CD14-positive monocyte (primary cell): ENCODE measurements at regions not wholly inside any gene's neighbourhood (a gene's known extent, or its start where the extent isn't known, plus 50 kb on each side); places are given as distances from the start of the nearest gene placed in this dataset.
"Not testable (repeated sequence)": the region's sequence is repeated elsewhere in the genome, so short reads cannot be mapped to it uniquely, and the experiment has no call there.

Experiments used
- DNase-seq, 3 donors: peaks; one replicate each; pipeline ENCODE4 v3.0.0-alpha.2; 2011 to 2022
- H2AFZ ChIP-seq: 2 replicates; pipeline ENCODE4 v1.6.0; 2012; ENCODE audit warnings: mild to moderate bottlenecking, low read depth, low read length, inconsistent platforms; ENCODE audit not compliant: insufficient read depth, poor library complexity, severe bottlenecking
- H3K27ac ChIP-seq, 2 donors: 1 replicate in 1 of 2; 2 replicates in 1 of 2; pipeline ENCODE4 v1.5.1; 2012 to 2013; ENCODE audit warnings: low read length in 2 of 2, control low read depth in 1 of 2, inconsistent platforms in 1 of 2, low read depth in 1 of 2, mild to moderate bottlenecking in 1 of 2
- H3K27me3 ChIP-seq, 2 donors: one replicate each; pipeline versions ENCODE4 v1.6.0 to v1.6.1; 2011 to 2013; ENCODE audit warnings: low read length in 2 of 2; ENCODE audit not compliant: control insufficient read depth in 2 of 2, insufficient read depth in 2 of 2
- H3K36me3 ChIP-seq, 2 donors: replicated peaks in 1 of 2; 1 replicate in 1 of 2; 2 replicates in 1 of 2; pipeline versions ENCODE4 v1.5.1 to v1.6.1; 2012 to 2013; ENCODE audit warnings: low read length in 2 of 2, control low read depth in 1 of 2, inconsistent platforms in 1 of 2, mild to moderate bottlenecking in 1 of 2; ENCODE audit not compliant: insufficient read depth in 2 of 2, control insufficient read depth in 1 of 2
- H3K4me1 ChIP-seq, 2 donors: 1 replicate in 1 of 2; 2 replicates in 1 of 2; pipeline versions ENCODE4 v1.5.1 to v1.6.1; 2012 to 2013; ENCODE audit warnings: low read length in 2 of 2, control low read depth in 1 of 2, inconsistent platforms in 1 of 2, mild to moderate bottlenecking in 1 of 2, moderate library complexity in 1 of 2; ENCODE audit not compliant: insufficient read depth in 2 of 2, control insufficient read depth in 1 of 2
- H3K4me2 ChIP-seq: replicated peaks from 2 replicates; pipeline ENCODE3; 2012; ENCODE audit warnings: low read length, moderate library complexity, mild to moderate bottlenecking; ENCODE audit not compliant: poor library complexity, severe bottlenecking; ENCODE audit errors: extremely low read depth
- H3K4me3 ChIP-seq, 3 experiments: fragments of 200-600 bp in 1 of 3; sonication (generic) in 1 of 3; replicated peaks in 1 of 3; 1 replicate in 2 of 3; 2 replicates in 1 of 3; pipeline ENCODE4 v1.5.1; 2011 to 2013; ENCODE audit warnings: low read length in 3 of 3, mild to moderate bottlenecking in 3 of 3, control low read depth in 2 of 3, low read depth in 2 of 3, inconsistent platforms in 1 of 3, moderate library complexity in 1 of 3
- H3K79me2 ChIP-seq: 2 replicates; pipeline ENCODE4 v1.6.0; 2012; ENCODE audit warnings: mild to moderate bottlenecking, control low read depth, inconsistent platforms, low read length, moderate library complexity; ENCODE audit not compliant: insufficient read depth
- H3K9ac ChIP-seq: 2 replicates; pipeline ENCODE4 v1.6.0; 2017; ENCODE audit warnings: low read length, mild to moderate bottlenecking; ENCODE audit not compliant: insufficient read depth, poor library complexity, severe bottlenecking
- H3K9me3 ChIP-seq, 2 donors: replicated peaks in 1 of 2; 1 replicate in 1 of 2; 2 replicates in 1 of 2; pipeline versions ENCODE4 v1.5.1 to v1.6.1; 2012 to 2013; ENCODE audit warnings: low read length in 2 of 2, control low read depth in 1 of 2; ENCODE audit not compliant: control insufficient read depth in 1 of 2, insufficient read depth in 1 of 2
- H4K20me1 ChIP-seq: 2 replicates; pipeline ENCODE4 v1.6.0; 2012; ENCODE audit warnings: mild to moderate bottlenecking, low read length, control low read depth, moderate library complexity; ENCODE audit not compliant: insufficient read depth
- H3K27ac Mint-ChIP-seq, 7 donors: one replicate each; pipeline ENCODE4 v1.8.0; 2020; ENCODE audit warnings: mild to moderate bottlenecking in 7 of 7, mixed read lengths in 7 of 7, moderate library complexity in 6 of 7, inconsistent platforms in 2 of 7
- H3K27me3 Mint-ChIP-seq, 3 donors: one replicate each; pipeline ENCODE4 v1.8.0; 2021 to 2022; ENCODE audit warnings: low read depth in 3 of 3, mild to moderate bottlenecking in 3 of 3, mixed read lengths in 3 of 3, moderate library complexity in 3 of 3, inconsistent platforms in 1 of 3
- H3K36me3 Mint-ChIP-seq, 2 donors: one replicate each; pipeline ENCODE4 v1.8.0; 2020; ENCODE audit warnings: mixed read lengths in 2 of 2, inconsistent platforms in 1 of 2, mild to moderate bottlenecking in 1 of 2
- H3K4me1 Mint-ChIP-seq: one replicate; pipeline ENCODE4 v1.8.0; 2020; ENCODE audit warnings: mild to moderate bottlenecking, mixed read lengths
- H3K4me3 Mint-ChIP-seq, 2 donors: one replicate each; pipeline ENCODE4 v1.8.0; 2020; ENCODE audit warnings: mild to moderate bottlenecking in 2 of 2, mixed read lengths in 2 of 2, moderate library complexity in 1 of 2
- H3K9me3 Mint-ChIP-seq, 7 donors: one replicate each; pipeline ENCODE4 v1.8.0; 2020 to 2022; ENCODE audit warnings: mixed read lengths in 7 of 7, mild to moderate bottlenecking in 6 of 7, moderate library complexity in 6 of 7, inconsistent platforms in 2 of 7
- WGBS: methylation state at CpG from one replicate; pipeline ENCODE4 v1.1.5; 2013; ENCODE audit warnings: missing lambda C conversion rate; ENCODE audit not compliant: insufficient coverage; 5-methylcytosine and 5-hydroxymethylcytosine counted together
- intact Hi-C, 2 donors: fragments of 100-400 bp; cut with micrococcal nuclease; formaldehyde crosslinking; loops; one replicate each; pipeline versions ENCODE4 v1.15.0 to v1.15.1; 2023
- TF ChIP-seq, protein P1 (sequence below): fragments of 200-600 bp; IDR thresholded peaks from one replicate; pipeline ENCODE4 v1.8.0; 2022; ENCODE audit warnings: antibody characterized with exemption, mild to moderate bottlenecking

DNA sequence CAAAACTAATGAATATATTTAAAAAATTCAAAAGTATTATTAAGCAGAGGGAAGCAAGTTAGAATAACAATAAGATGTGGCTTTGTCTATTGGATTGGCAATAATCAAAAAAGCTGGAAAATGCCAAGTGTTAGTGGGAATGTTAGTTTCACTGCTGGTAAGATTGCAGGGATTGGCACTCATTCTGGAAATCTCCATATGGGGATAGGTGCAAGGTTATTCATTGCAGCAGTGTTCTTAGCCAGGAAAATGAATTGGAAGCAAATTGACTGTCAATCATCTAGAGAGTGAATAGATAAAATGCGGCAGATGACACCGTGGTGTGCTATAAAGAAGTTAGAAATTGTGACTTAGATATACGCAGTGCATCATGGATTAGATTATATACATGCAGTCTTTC lies 1615.5 kb upstream of the PCDH7 start:
- DNase-seq = no peak
- no peaks in the 10 kb centered on the region for H3K4me1 ChIP-seq
- no peaks in the 10 kb centered on the region for H3K79me2 ChIP-seq
- TF ChIP-seq, protein P1, sequence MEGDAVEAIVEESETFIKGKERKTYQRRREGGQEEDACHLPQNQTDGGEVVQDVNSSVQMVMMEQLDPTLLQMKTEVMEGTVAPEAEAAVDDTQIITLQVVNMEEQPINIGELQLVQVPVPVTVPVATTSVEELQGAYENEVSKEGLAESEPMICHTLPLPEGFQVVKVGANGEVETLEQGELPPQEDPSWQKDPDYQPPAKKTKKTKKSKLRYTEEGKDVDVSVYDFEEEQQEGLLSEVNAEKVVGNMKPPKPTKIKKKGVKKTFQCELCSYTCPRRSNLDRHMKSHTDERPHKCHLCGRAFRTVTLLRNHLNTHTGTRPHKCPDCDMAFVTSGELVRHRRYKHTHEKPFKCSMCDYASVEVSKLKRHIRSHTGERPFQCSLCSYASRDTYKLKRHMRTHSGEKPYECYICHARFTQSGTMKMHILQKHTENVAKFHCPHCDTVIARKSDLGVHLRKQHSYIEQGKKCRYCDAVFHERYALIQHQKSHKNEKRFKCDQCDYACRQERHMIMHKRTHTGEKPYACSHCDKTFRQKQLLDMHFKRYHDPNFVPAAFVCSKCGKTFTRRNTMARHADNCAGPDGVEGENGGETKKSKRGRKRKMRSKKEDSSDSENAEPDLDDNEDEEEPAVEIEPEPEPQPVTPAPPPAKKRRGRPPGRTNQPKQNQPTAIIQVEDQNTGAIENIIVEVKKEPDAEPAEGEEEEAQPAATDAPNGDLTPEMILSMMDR = no peak
- H3K27ac Mint-ChIP-seq = no peak overlapping the region
- no peaks in the 10 kb centered on the region for H3K36me3 ChIP-seq
- no peaks in the 10 kb centered on the region for H3K36me3 Mint-ChIP-seq
- intact Hi-C loops = no loop called here
- WGBS = no CpG with 5 or more reads among the region's 3 CpGs
- H3K4me2 ChIP-seq = no peak overlapping the region
- H2AFZ ChIP-seq = no peak overlapping the region
- H3K9me3 ChIP-seq = no peaks in the 10 kb centered on the region
- H3K27me3 ChIP-seq = no peaks in the 10 kb centered on the region
- peaks cover 0 to 5% (median 0%) of the 10 kb centered on the region in 7 donors for H3K9me3 Mint-ChIP-seq
- no peaks in the 10 kb centered on the region for H3K27me3 Mint-ChIP-seq
- H3K27ac ChIP-seq = no peak overlapping the region
- H3K4me3 Mint-ChIP-seq = no peak overlapping the region
- H4K20me1 ChIP-seq = no peaks in the 10 kb centered on the region
- H3K4me3 ChIP-seq = no peak overlapping the region
- no peaks in the 10 kb centered on the region for H3K4me1 Mint-ChIP-seq
- H3K9ac ChIP-seq = no peak overlapping the region

DNA sequence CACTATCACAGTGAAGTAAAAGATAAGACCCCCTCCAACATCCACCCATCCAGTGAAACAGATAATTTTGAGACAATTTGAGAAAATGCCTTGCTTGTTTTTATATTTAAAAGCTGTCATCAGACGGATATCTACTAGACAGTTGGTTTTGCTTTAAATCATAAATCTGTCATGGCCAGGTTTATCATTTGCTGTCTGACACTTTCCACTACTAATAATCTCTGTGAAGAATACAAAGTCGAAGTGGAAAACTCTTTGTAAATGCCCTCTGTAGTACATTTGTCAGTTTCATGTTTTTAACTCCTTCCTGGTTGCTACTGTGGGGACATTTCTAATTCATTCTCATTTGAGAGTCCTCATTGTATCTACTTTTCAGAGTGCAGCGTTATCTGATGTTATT lies 1606.2 kb upstream of the PCDH7 start:
- TF ChIP-seq, protein P1 = no peak
- Histone ChIP-seq H3K36me3 (no peaks in the 10 kb centered on the region), H3K4me2 (no peak overlapping the region), H3K9ac (no peak overlapping the region), H4K20me1 (no peaks in the 10 kb centered on the region), H3K27ac (no peak overlapping the region), H3K4me1 (no peaks in the 10 kb centered on the region), H3K9me3 (no peaks in the 10 kb centered on the region), H2AFZ (no peak overlapping the region), H3K79me2 (no peaks in the 10 kb centered on the region), H3K4me3 (no peak overlapping the region), H3K27me3 (no peaks in the 10 kb centered on the region)
- intact Hi-C loops = no loop called here
- no peak for DNase-seq
- no CpG with 5 or more reads among the region's 3 CpGs for WGBS
- no peak overlapping the region for H3K4me3 Mint-ChIP-seq
- no peaks in the 10 kb centered on the region for H3K36me3 Mint-ChIP-seq
- H3K9me3 Mint-ChIP-seq = peaks cover 0 to 4% (median 0%) of the 10 kb centered on the region in 7 donors
- H3K27me3 Mint-ChIP-seq = no peaks in the 10 kb centered on the region
- H3K27ac Mint-ChIP-seq = no peak overlapping the region
- no peaks in the 10 kb centered on the region for H3K4me1 Mint-ChIP-seq

DNA sequence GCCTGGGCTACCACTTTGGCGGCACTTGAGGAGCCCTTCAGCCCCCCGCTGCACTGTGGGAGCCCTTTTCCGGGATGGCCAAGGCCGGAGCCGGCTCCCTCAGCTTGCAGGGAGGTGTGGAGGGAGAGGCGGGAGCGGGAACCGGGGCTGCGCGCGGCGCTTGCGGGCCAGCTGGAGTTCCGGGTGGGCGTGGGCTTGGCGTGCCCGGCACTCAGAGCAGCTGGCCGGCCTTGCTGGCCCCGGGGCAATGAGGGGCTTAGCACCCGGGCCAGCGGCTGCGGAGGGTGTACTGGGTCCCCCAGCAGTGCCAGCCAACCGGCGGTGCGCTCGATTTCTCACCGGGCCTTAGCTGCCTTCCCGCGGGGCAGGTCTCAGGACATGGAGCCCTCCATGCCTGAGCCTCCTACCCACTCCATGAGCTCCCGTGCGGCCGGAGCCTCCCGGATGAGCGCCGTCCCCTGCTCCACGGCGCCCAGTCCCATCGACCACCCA lies 1602.9 kb upstream of the PCDH7 start:
- H3K79me2 ChIP-seq, DNase-seq, H3K27ac Mint-ChIP-seq, H3K9me3 Mint-ChIP-seq, H3K36me3 ChIP-seq, H3K36me3 Mint-ChIP-seq, H3K27me3 Mint-ChIP-seq, H3K4me3 ChIP-seq, H3K9ac ChIP-seq, H3K27ac ChIP-seq, H3K27me3 ChIP-seq, H3K4me2 ChIP-seq, H2AFZ ChIP-seq, H3K4me3 Mint-ChIP-seq, H3K9me3 ChIP-seq, H3K4me1 ChIP-seq, H4K20me1 ChIP-seq, intact Hi-C loops, H3K4me1 Mint-ChIP-seq: not testable (repeated sequence)
- 95% methylated on average over 32 of the region's 38 CpGs for WGBS
